ENCODE measurements at regions not wholly inside any gene's neighbourhood (a gene's known extent, or its start where the extent isn't known, plus 50 kb on each side); places are given as distances from the start of the nearest gene placed in this dataset.

GRCh38 chr3:170711786-170712185 is 125.9 kb upstream of the SLC7A14 start:
- H3K4me1 Mint-ChIP-seq, result no peaks in the 10 kb centered on the region
- peaks cover 5% of the 10 kb centered on the region for H3K9me3 Mint-ChIP-seq
- POLR2A ChIA-PET, result no interaction called here
- H3K36me3 Mint-ChIP-seq, result no peaks in the 10 kb centered on the region
- no peak overlapping the region for H3K4me3 Mint-ChIP-seq
- H3K27ac Mint-ChIP-seq, result no peak overlapping the region
- H3K27me3 Mint-ChIP-seq, result peaks cover 8% of the 10 kb centered on the region
- ATAC-seq (ENCODE audit: low read depth), result no peak
- no peak for DNase-seq

- no peaks in the 10 kb centered on the region for H3K36me3 Mint-ChIP-seq
- peaks cover 5% of the 10 kb centered on the region for H3K9me3 Mint-ChIP-seq
- POLR2A ChIA-PET, result no interaction called here
- H3K27ac Mint-ChIP-seq, result no peak overlapping the region
- ATAC-seq (ENCODE audit: low read depth) (no peak), DNase-seq (no peak)
- no peaks in the 10 kb centered on the region for H3K4me1 Mint-ChIP-seq
- peaks cover 8% of the 10 kb centered on the region for H3K27me3 Mint-ChIP-seq
- H3K4me3 Mint-ChIP-seq, result no peak overlapping the region
Observed at GRCh38 chr3:170709046-170709445, 123.2 kb upstream of the SLC7A14 start.

- Mint-ChIP-seq H3K27ac (no peak overlapping the region), H3K36me3 (no peaks in the 10 kb centered on the region), H3K4me3 (no peak overlapping the region), H3K27me3 (peaks cover 5% of the 10 kb centered on the region), H3K9me3 (peaks cover 5% of the 10 kb centered on the region), H3K4me1 (no peaks in the 10 kb centered on the region)
- POLR2A ChIA-PET, result no interaction called here
- ATAC-seq (ENCODE audit: low read depth) (no peak), DNase-seq (no peak)
Observed at GRCh38 chr3:170707899-170708298, 122.0 kb upstream of the SLC7A14 start.

GRCh38 chr3:170705131-170705530 is 119.3 kb upstream of the SLC7A14 start:
- no peak overlapping the region for H3K4me3 Mint-ChIP-seq
- peaks cover 6% of the 10 kb centered on the region for H3K27me3 Mint-ChIP-seq
- H3K27ac Mint-ChIP-seq, result no peak overlapping the region
- peaks cover 5% of the 10 kb centered on the region for H3K9me3 Mint-ChIP-seq
- ATAC-seq (ENCODE audit: low read depth) (no peak), DNase-seq (no peak)
- POLR2A ChIA-PET, result no interaction called here
- no peaks in the 10 kb centered on the region for H3K4me1 Mint-ChIP-seq
- H3K36me3 Mint-ChIP-seq, result no peaks in the 10 kb centered on the region

GRCh38 chr3:170703121-170703588 is 117.3 kb upstream of the SLC7A14 start:
- Mint-ChIP-seq H3K27me3 (peaks cover 6% of the 10 kb centered on the region), H3K9me3 (peaks cover 3% of the 10 kb centered on the region), H3K36me3 (no peaks in the 10 kb centered on the region), H3K27ac (no peak overlapping the region), H3K4me3 (no peak overlapping the region), H3K4me1 (no peaks in the 10 kb centered on the region)
- no peak for ATAC-seq (ENCODE audit: low read depth)
- DNase-seq, result no peak
- POLR2A ChIA-PET, result no interaction called here

- H3K27me3 Mint-ChIP-seq, result peaks cover 6% of the 10 kb centered on the region
- no peaks in the 10 kb centered on the region for H3K4me1 Mint-ChIP-seq
- POLR2A ChIA-PET, result no interaction called here
- peaks cover 2% of the 10 kb centered on the region for H3K9me3 Mint-ChIP-seq
- no peaks in the 10 kb centered on the region for H3K36me3 Mint-ChIP-seq
- no peak for ATAC-seq (ENCODE audit: low read depth)
- H3K27ac Mint-ChIP-seq, result no peak overlapping the region
- DNase-seq, result no peak
- H3K4me3 Mint-ChIP-seq, result no peak overlapping the region
Observed at GRCh38 chr3:170701696-170702678, 116.1 kb upstream of the SLC7A14 start.

GRCh38 chr3:170700054-170700404 is 114.2 kb upstream of the SLC7A14 start:
- POLR2A ChIA-PET, result no interaction called here
- no peak for ATAC-seq (ENCODE audit: low read depth)

GRCh38 chr3:170699158-170700053 is 113.5 kb upstream of the SLC7A14 start:
- Mint-ChIP-seq H3K4me1 (no peaks in the 10 kb centered on the region), H3K9me3 (peaks cover 2% of the 10 kb centered on the region), H3K4me3 (no peak overlapping the region), H3K36me3 (no peaks in the 10 kb centered on the region), H3K27ac (no peak overlapping the region), H3K27me3 (peaks cover 4% of the 10 kb centered on the region)
- DNase-seq (no peak), ATAC-seq (ENCODE audit: low read depth) (no peak)
- POLR2A ChIA-PET, result no interaction called here

More at GRCh38 chr3:170700054-170700404, 114.2 kb upstream of the SLC7A14 start:
- Mint-ChIP-seq H3K4me3 (no peak overlapping the region), H3K36me3 (no peaks in the 10 kb centered on the region), H3K9me3 (peaks cover 2% of the 10 kb centered on the region), H3K27me3 (peaks cover 4% of the 10 kb centered on the region), H3K4me1 (no peaks in the 10 kb centered on the region), H3K27ac (no peak overlapping the region)
- DNase-seq, result no peak

- no peaks in the 10 kb centered on the region for H3K36me3 Mint-ChIP-seq
- ATAC-seq (ENCODE audit: low read depth) (no peak), DNase-seq (no peak)
- POLR2A ChIA-PET, result no interaction called here
- no peak overlapping the region for H3K27ac Mint-ChIP-seq
- H3K9me3 Mint-ChIP-seq, result peaks cover 2% of the 10 kb centered on the region
- H3K4me1 Mint-ChIP-seq, result no peaks in the 10 kb centered on the region
- H3K4me3 Mint-ChIP-seq, result no peak overlapping the region
- peaks cover 3% of the 10 kb centered on the region for H3K27me3 Mint-ChIP-seq
Observed at GRCh38 chr3:170697908-170698307, 112.0 kb upstream of the SLC7A14 start.

- no peaks in the 10 kb centered on the region for H3K4me1 Mint-ChIP-seq
- H3K27ac Mint-ChIP-seq, result no peak overlapping the region
- no peak for ATAC-seq (ENCODE audit: low read depth)
- peaks cover 2% of the 10 kb centered on the region for H3K9me3 Mint-ChIP-seq
- no peak overlapping the region for H3K4me3 Mint-ChIP-seq
- no peaks in the 10 kb centered on the region for H3K27me3 Mint-ChIP-seq
- H3K36me3 Mint-ChIP-seq, result no peaks in the 10 kb centered on the region
- POLR2A ChIA-PET, result no interaction called here
- DNase-seq, result no peak
Observed at GRCh38 chr3:170697131-170697530, 111.3 kb upstream of the SLC7A14 start.

GRCh38 chr3:170695486-170696064 is 109.7 kb upstream of the SLC7A14 start:
- ATAC-seq (ENCODE audit: low read depth) (no peak), DNase-seq (no peak)
- POLR2A ChIA-PET, result no interaction called here
- Mint-ChIP-seq H3K4me3 (no peak overlapping the region), H3K36me3 (no peaks in the 10 kb centered on the region), H3K9me3 (peaks cover 2% of the 10 kb centered on the region), H3K27ac (no peak overlapping the region), H3K4me1 (no peaks in the 10 kb centered on the region), H3K27me3 (no peaks in the 10 kb centered on the region)

- H3K27ac Mint-ChIP-seq, result no peak overlapping the region
- no peak overlapping the region for H3K4me3 Mint-ChIP-seq
- H3K27me3 Mint-ChIP-seq, result no peaks in the 10 kb centered on the region
- DNase-seq (no peak), ATAC-seq (ENCODE audit: low read depth) (no peak)
- no peaks in the 10 kb centered on the region for H3K36me3 Mint-ChIP-seq
- no peaks in the 10 kb centered on the region for H3K9me3 Mint-ChIP-seq
- no peaks in the 10 kb centered on the region for H3K4me1 Mint-ChIP-seq
- POLR2A ChIA-PET, result no interaction called here
Observed at GRCh38 chr3:170692720-170693119, 106.8 kb upstream of the SLC7A14 start.

- H3K27me3 Mint-ChIP-seq, result no peaks in the 10 kb centered on the region
- no peak overlapping the region for H3K4me3 Mint-ChIP-seq
Observed at GRCh38 chr3:170690661-170690981, 104.7 kb upstream of the SLC7A14 start.

More at GRCh38 chr3:170690661-170690981, 104.7 kb upstream of the SLC7A14 start:
- POLR2A ChIA-PET, result no interaction called here
- no peak overlapping the region for H3K27ac Mint-ChIP-seq
- no peaks in the 10 kb centered on the region for H3K4me1 Mint-ChIP-seq
- ATAC-seq (ENCODE audit: low read depth) (no peak), DNase-seq (no peak)
- H3K36me3 Mint-ChIP-seq, result no peaks in the 10 kb centered on the region
- no peaks in the 10 kb centered on the region for H3K9me3 Mint-ChIP-seq
